GM18519 (cell line): ENCODE measurements at regions not wholly inside any gene's neighbourhood (a gene's known extent, or its start where the extent isn't known, plus 50 kb on each side); places are given as distances from the start of the nearest gene placed in this dataset.

Source experiments
- ATAC-seq: cut with Tn5 transposase; IDR thresholded peaks from one replicate; pipeline ENCODE4 v1.9.1; 2021; ENCODE audit warnings: mild to moderate bottlenecking, moderate library complexity; ENCODE audit not compliant: unreplicated experiment, low FRiP score

DNA sequence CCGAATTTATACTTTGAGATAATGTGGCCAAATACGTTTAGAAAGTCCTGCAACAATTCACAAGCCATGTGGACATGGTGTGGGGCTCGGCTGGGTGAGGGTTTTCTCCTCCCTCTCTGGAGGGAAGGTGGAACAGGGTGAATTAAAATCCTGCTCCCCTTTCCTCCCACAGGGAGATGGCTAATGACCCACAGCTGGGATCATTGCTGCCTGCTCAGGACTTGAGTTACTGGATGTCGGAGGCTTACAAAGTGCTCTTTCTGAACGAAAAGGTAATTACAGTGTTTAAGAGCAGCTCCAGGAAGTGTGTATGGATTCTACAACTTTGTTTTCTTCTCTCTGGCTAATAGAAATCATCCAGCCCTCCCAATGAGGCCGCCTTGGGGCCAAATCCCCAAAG lies 97.9 kb upstream of the ALKAL2 start:
- no peak for ATAC-seq

DNA sequence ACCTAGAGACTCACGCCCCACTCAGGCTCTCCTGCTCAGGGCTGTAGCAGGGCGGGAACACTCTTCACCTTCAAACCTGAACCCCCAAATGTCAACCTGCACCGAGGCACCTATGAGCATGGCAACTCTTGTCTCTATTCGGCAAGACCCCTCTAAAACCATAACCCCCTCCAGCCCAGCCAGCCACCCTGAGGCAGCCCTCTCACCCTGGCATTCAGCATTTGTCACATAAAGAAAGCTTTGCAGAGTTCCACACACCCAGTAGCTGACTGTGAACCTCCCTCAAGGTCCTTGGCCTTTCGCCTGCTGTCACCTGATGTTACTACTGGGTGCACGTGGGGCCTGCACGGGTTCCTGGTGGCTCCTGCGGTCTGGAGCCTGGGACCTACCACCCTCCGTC lies 97.2 kb upstream of the ALKAL2 start:
- no peak for ATAC-seq

DNA sequence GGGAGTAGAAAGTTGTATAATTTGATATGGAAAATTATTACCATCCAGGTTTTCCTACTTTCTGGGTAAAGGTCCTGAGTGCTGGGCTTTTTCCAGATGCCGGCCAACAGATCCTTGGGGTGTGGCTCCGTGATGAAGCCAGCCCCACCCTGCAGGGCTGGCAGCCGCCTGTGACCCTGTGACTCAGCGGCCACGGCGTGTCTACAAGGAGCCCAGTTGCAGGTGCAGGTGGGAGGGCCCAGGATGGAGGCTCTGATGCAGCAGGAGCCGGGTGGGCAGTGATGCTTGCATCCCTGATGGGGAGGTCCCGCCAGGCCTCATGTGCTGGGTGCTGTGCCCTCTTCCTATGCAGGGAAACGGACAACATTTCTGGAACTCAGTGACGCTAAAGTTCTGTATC lies 96.0 kb upstream of the ALKAL2 start:
- no peak for ATAC-seq

DNA sequence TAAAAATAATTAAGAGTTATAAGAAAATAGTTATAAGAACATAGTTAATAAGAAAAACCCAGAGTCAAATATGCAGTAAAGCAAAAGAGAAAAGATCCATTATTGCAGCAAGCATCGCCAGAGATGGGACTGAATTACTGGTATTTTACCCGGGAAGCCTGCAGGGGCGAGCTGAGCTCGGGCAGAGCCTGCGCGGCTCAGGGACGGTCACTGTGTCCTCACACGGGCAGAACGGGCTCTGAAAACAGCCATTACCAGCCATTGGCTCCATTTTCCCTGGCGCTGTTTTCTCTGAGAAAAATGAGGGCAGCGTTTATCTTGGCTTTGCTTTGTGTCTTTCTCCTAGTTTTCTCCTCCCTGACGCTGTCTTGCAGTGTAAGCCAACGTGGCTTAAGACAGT lies 95.3 kb upstream of the ALKAL2 start:
- no peak for ATAC-seq

DNA sequence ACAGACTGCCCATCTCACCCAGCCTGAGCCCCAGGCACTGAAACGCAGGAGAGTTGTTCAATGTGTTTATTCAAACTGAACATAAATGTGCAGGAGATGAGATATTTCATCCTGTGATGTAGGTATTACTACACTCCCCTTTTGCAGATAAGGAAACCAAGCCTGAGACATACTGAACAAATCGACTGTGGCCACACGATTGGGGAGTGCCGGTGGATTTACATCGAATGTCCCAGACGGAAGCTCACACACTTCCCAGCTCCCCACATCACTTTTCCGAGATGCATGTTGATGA lies 94.8 kb upstream of the ALKAL2 start:
- ATAC-seq: no peak

DNA sequence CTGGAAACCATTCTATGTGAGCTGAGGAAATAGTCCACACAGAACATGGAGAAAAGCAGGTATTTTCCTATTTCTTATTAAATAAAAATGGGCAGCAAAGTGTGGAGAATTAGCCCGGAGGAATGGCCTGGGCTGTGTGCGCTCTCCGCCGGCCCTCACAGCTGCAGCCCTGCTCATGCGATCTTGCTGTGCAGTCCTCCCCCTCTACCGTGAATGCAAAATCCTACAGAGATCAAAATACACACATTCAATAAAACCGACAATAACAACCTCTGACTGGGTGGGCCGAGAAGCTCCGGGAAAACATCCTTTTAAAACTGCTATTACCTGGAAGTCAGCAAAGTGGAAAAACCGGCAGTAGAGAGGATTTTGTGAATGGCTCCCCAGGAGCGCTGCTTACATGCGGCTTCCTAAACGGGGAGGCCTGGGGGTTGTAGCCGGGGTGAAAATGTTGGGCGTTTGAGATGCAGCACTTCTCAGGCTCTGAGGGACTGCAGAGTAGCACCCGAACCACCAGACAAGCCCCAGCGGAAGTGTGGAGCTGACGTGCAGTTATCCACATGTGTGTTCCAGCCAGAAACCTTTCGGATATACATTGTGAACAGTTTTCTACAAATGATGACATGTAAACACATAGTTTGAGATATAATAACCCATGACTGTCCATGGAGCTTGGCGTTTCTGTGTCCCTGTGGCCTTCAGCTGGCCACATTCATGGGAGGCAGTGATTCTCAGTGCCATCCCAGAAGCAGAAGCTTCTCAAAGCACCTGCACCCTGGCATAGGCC lies 94.2 kb upstream of the ALKAL2 start:
- ATAC-seq: no peak

DNA sequence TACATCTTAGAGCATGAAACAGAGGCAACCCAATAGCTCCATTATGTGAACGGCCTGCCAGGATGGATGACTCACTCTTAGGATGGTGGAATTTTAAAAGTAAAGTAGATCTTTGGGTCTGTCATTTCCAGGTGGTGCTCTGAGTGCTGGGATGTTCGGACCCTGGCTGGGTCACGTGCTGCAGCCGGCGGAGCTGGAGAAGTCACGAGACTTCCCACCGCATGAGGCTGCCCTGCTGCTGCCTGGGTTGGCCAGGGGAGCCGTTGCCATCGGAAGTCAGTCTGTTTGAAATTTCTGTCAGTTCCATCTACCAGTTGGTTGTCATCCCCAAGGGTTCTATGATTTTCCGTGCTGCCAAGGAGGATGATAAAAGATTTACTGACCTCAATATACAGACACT lies 93.3 kb upstream of the ALKAL2 start:
- no peak for ATAC-seq

DNA sequence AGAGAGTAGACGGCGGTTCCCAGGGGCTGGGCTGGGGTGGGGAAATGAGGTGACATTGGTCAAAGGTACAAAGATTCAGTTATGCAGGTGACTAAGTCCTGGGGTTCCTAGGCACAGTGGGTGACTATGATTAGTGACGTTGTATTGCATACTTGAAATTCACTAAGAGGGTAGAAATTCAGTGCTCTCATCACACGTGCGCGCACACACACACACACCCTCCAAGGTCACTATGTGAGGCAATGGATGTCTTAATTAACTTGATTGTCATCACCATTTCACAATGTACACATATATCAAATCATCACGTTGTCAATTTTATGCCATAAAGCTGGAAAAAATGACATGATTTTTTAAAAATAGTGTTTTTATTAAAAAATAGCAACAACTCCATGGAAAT lies 92.9 kb upstream of the ALKAL2 start:
- no peak for ATAC-seq

DNA sequence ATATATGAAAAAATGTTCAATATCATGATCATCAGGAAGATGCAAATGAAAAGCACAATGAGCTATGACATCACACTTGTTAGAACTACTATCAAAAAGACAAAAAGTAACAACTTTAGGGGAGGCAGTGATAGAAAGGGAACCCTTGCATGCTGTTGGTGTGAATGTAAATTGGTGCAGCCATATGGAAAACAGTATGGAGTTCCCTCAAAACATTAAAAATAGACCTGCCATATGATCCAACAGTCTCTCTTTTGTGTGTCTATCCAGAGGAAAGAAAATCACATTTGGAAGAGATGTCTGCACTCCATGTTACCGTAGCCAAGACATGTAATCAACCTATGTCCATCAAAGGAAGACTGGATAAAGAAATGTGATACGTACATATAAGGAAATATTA lies 92.3 kb upstream of the ALKAL2 start:
- no peak for ATAC-seq

DNA sequence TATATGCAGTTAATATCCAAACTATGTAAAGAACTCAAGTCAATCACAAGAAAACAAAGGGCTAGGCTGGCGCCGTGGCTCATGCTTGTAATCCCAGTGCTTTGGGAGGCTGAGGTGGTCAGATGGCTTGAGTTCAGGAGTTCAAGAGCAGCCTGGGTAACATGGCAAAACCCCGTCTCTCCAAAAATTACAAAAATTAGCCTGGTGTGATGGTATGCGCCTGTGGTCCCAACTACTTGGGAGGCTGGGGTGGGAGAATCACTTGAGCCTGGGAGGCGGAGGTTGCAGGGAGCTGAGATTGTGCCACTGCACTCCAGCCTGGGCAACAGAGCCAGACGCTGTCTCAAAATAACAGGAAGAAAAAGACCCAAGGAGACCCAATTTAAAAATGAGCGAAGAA lies 91.9 kb upstream of the ALKAL2 start:
- ATAC-seq: no peak

DNA sequence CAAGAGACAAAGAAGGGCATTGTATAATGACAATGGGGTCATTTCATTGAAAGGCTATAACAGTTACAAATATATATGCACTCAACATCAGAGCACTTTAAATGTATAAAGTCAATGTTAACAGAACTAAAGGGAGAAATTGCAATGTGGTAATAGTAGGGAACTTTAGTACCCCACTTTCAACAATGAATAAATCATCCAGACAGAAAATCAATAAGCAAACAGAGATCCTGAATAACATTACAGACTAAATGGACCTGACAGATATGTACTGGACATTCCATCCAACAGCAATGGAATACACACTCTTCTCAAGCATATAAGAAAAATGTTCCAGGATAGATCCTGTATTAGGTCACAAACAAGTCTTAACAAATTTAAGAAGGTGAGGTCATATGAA lies 90.5 kb upstream of the ALKAL2 start:
- no peak for ATAC-seq

DNA sequence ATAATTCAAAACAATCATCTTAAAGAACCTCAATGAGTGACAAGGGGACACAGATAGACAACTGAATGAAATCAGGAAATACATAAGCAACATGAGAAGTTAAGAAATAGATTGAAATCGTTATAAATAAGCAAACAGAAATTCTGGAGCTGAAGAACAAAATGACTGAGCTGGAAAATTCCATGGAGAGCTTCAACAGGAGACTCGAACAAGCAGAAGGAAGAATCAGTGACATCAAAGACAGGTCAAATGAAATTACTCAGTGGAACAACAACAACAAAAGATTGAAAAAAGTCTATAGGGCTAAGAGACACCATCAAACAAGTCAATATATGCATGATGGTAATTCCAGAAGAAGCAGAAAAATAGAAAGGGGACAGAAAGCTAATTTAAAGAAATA lies 89.5 kb upstream of the ALKAL2 start:
- ATAC-seq: no peak

DNA sequence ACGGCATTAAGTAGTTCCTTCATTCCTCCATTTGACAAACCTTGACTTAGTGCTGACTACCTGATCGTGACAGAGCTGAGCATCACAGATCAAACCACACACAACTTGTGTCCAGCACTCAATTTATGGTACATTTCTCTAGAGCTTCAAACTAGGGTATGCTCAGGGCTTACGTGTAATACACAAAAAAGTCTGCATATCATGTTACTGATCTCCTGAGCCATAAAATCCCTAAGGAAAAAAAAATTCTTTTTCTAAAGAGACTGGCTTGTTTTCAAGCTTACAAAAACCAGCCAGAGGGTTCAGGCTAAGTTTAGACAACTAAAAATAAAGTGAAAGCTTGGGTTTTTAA lies 88.0 kb upstream of the ALKAL2 start:
- ATAC-seq: no peak

DNA sequence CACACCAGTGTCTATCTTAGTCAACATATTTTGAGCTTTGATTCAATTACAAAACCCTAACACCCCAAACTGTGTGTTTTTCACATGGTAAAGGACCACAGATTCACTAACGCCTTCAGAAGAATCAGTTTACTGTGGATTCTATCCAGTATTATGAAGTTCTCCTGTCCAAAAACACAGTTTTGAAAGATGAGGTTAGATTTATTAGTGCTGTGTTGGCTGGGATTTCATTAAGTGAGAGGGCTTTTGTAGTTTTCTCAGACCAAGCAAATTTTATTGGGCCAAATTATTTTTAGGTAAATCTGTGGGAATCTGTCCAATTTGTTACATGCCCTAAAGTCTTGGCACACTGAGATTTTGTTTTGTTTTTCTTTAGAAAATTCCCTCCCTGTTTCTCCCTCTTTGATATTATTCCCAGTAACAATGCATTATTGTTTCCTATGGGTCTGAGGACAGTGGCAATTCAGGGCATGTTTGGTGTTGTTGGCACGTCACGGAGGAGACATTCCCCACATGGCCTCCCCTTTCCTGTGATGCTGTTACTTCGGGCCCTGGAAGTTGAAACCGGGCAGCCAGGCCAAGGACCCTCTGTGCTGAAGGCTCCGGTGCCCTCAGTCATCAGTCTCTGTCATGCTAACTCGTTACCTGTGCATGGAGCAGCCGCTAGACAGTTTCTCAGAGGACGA lies 87.5 kb upstream of the ALKAL2 start:
- ATAC-seq: no peak

DNA sequence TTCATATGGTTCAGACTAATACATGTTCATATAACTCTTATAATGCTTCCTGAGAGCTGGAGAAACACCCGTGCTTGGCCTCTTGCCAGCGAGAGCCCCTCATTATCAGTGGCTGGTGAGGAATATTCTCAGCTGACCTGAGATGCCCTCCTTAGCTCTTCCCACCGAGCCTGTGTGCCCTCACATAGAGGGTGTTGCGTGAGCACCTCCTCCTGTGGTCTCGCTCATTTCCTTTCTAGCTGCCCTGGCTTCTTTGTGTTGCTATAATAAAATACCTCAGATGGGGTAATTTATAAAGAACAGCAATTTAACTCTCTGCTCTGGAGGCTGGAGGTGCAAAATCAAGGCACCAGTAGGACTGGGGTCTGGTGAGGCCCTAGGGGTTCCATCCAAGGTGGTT lies 80.5 kb upstream of the ALKAL2 start:
- no peak for ATAC-seq

DNA sequence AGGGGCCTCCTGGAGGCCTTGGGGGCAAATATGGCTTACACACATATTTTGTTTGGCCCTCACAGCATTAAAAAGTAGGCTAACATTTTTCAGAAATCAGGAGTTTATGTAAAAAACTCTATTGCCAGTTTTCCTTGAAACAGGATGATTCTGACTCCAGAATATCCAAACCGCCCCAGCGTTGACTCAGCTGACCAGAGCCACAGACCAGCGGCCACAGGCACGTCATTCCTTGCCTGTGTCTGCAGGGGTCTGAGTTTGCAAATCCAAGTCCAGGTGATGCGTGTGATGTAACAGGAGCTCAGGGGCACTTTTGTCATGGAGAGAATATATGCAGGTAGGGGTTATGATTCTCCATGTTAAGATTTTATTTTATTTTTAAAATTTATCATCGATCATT lies 79.4 kb upstream of the ALKAL2 start:
- no peak for ATAC-seq

DNA sequence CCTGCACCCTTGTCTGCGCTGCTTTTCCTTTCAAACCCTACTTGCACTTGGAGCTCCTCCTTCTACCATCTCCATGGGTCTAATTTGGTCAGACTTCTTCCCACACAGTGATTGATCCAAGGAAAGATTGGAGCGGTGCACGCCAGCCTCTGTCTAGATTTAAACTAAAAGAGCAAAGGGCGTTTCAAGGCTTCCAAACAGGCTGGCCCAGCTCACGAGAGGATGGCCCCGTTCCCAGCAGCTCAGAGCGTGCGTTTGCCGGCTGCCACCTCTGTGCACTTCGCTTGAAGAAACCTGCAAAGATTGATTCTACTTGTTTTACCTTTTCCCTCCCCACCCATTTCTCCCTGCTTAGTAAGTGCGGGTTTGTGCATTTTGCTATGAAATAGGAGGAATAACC lies 78.8 kb upstream of the ALKAL2 start:
- no peak for ATAC-seq

DNA sequence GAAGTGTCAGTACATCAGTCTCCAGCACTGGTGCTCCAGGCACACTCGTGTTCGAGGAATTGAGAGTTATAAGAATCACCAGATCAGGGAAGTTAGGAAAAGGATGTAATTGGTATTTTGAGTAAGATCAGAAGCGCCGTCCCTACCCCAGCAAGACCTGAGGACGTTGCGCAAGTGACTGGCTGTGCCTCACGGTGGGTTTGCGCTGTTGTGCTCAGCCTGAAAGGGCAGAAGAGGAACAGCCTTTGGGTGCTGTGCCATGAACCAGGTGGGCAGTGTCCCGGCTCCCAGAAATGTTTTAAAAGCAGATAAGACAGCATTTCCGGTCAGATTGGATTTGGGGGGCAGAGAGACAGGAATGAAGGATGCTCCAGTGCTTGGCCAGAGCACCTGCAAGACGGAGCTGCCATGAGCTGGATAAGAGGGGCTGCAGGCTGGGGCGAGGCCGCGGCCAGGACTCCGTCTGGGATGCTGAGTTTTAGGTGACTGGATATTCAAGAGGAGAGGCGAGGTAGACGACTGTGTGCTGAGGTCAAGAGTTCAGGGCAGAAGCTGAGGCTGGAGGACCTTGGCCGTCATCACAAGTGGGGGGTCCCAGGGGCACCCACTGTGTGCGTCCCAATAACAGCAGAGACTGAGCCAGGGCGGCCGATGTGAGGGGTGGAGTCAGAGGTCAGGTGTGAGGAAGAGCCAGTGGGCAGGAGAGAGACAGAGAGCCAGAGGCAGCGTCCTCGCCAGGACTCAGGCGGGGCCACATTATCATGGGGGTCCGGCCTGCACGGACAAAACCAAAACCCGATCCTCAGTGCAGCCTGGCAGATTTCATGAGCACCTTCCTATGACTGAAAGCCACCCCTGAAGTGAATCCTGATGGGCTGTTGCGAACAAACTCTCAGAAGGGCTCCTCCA lies 77.7 kb upstream of the ALKAL2 start:
- ATAC-seq: no peak

DNA sequence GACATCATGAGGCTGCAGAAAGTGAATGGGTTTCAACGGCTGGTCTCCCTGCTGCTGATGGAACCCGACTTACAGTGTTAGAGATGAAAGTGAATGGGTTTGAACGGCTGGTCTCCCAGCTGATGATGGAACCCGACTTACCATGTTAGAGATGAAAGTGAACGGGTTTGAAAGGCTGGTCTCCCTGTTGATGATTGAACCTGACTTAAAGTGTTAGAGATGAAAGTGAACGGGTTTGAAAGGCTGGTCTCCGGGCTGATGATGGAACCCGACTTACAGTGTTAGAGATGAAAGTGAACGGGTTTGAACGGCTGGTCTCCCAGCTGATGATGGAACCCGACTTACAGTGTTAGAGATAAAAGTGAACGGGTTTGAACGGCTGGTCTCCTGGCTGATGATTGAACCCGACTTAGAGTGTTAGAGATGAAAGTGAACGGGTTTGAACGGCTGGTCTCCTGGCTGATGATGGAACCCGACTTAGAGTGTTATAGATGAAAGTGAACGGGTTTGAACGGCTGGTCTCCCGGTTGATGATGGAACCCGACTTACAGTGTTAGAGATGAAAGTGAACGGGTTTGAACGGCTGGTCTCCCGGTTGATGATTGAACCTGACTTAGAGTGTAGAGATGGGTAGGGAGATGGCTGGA lies 76.1 kb upstream of the ALKAL2 start:
- ATAC-seq: no peak

DNA sequence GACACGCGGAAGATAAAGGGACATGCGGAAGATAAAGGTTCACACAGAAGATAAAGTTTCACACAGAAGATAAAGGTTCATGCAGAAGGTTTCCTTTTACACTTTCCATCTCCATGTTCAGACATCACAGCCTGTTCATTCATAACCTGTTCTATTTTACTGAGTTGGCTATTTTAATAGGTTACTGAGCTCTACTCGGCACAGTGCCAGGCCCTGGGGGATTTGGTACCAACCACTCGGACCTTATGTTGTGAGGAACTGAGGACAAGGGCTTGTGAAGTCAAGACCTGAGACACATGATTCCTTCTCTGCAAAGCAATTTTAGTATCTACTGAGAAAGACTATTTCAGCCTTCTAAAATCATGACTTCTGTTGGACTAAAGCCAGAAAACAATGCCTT lies 75.0 kb upstream of the ALKAL2 start:
- no peak for ATAC-seq

DNA sequence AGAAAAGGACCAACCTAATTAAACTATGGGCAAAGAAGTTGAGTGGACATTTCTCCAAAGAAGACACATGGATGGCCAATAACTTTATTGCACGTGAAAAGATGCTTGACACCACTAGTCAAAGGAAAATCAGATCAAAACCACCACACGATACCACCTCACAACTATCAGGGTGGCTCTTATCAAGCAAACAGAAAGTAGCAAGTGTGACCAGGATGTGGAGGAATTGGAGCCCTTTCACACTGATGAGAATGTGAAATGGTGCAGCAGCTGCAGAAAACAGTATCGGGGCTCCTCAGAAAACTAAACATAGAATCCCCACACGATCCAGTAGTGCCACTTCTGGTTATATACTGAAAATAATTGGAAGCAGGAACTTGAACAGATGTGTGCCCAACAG lies 72.2 kb upstream of the ALKAL2 start:
- ATAC-seq: no peak
